K562 (cell line): ENCODE measurements at regions not wholly inside any gene's neighbourhood (a gene's known extent, or its start where the extent isn't known, plus 50 kb on each side); places are given as distances from the start of the nearest gene placed in this dataset.

Experiments used
- ATF1 ChIP-seq, 2 experiments: fragments of 450-650 bp in 1 of 2; IDR thresholded peaks; 2 replicates each; pipeline ENCODE4 v1.6.1; 2016; ENCODE audit warnings: missing compliant biosample characterization in 1 of 2, missing genetic modification characterization in 1 of 2
- CEBPG ChIP-seq, 3 experiments: fragments of 200-800 bp in 1 of 3; sonication (Bioruptor generic) in 1 of 3; sonication (generic) in 1 of 3; formaldehyde crosslinking in 1 of 3; IDR thresholded peaks in 2 of 3; conservative IDR thresholded peaks in 1 of 3; 2 replicates each; pipeline versions ENCODE4 v1.6.1 to v1.8.0; 2016 to 2022; ENCODE audit warnings: missing compliant biosample characterization in 2 of 3, missing genetic modification characterization in 2 of 3, mild to moderate bottlenecking in 1 of 3, missing genetic modification reagents in 1 of 3
- MGA ChIP-seq: fragments of 450-650 bp; IDR thresholded peaks from 2 replicates; pipeline ENCODE4 v1.6.1; 2016; ENCODE audit warnings: mild to moderate bottlenecking, moderate library complexity
- NR1H2 ChIP-seq: sonication (generic); formaldehyde crosslinking; IDR thresholded peaks from 2 replicates; pipeline ENCODE4 v1.4.0; 2020; ENCODE audit warnings: mild to moderate bottlenecking, missing genetic modification reagents
- PHF20 ChIP-seq: fragments of 450-650 bp; IDR thresholded peaks from 2 replicates; pipeline ENCODE4 v1.6.1; 2018; ENCODE audit not compliant: partially characterized antibody
- SIRT6 ChIP-seq: IDR thresholded peaks from one replicate; pipeline ENCODE4 v1.6.1; 2012; ENCODE audit warnings: low read depth, mild to moderate bottlenecking, control low read depth, inconsistent platforms, low read length, moderate library complexity
- SMAD1 ChIP-seq: fragments of 150-350 bp; IDR thresholded peaks from 2 replicates; pipeline ENCODE4 v1.6.1; 2014; ENCODE audit warnings: low read length, low read depth; ENCODE audit not compliant: partially characterized antibody
- TGIF2 ChIP-seq: sonication (generic); formaldehyde crosslinking; IDR thresholded peaks from 2 replicates; pipeline ENCODE4 v1.8.1; 2022; ENCODE audit warnings: mild to moderate bottlenecking, missing genetic modification reagents, moderate library complexity
- THRB ChIP-seq: fragments of 450-650 bp; formaldehyde crosslinking; conservative IDR thresholded peaks from 2 replicates; pipeline ENCODE4 v1.4.0; 2022; ENCODE audit warnings: mild to moderate bottlenecking, missing genetic modification characterization
- ZNF583 ChIP-seq: fragments of 250-450 bp; sonication (Bioruptor Pico); IDR thresholded peaks from 2 replicates; pipeline ENCODE4 v1.4.0; 2020
- TF ChIP-seq, protein P1 (sequence below), 2 experiments: fragments of 450-650 bp in 1 of 2; sonication (generic) in 1 of 2; formaldehyde crosslinking; conservative IDR thresholded peaks; 2 replicates each; pipeline versions ENCODE4 v1.4.0 to v1.8.1; 2020 to 2022; ENCODE audit warnings: mild to moderate bottlenecking in 1 of 2, missing genetic modification reagents in 1 of 2

GRCh38 chr2:103007086-103007485, 245.3 kb downstream of the TMEM182 start (continued):
- no peak for TF ChIP-seq MGA
- no peak for TF ChIP-seq CEBPG (CRISPR knock-in tag; IDR thresholded peaks at IDR 0.05)
- TF ChIP-seq CEBPG (tag; conservative IDR thresholded peaks at IDR 0.05 in 1 of 2, IDR thresholded peaks at IDR 0.05 in 1 of 2): no peak
- no peak for TF ChIP-seq SMAD1
- TF ChIP-seq, protein P1, sequence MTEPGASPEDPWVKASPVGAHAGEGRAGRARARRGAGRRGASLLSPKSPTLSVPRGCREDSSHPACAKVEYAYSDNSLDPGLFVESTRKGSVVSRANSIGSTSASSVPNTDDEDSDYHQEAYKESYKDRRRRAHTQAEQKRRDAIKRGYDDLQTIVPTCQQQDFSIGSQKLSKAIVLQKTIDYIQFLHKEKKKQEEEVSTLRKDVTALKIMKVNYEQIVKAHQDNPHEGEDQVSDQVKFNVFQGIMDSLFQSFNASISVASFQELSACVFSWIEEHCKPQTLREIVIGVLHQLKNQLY (CRISPR knock-in tag; conservative IDR thresholded peaks at IDR 0.05): no peak
- no peak for TF ChIP-seq TGIF2 (CRISPR knock-in tag)
- no peak for TF ChIP-seq THRB (CRISPR knock-in tag)
- no peak for TF ChIP-seq ATF1 (CRISPR knock-in tag; IDR thresholded peaks at IDR 0.05)
- TF ChIP-seq ATF1 (tag; IDR thresholded peaks at IDR 0.05): no peak
- TF ChIP-seq NR1H2 (CRISPR knock-in tag): no peak
- TF ChIP-seq PHF20: no peak
- no peak for TF ChIP-seq SIRT6
- TF ChIP-seq ZNF583 (CRISPR knock-in tag): no peak
